Stimulated activated CD4-positive, alpha-beta T cell treated with anti-CD3 and anti-CD28 coated beads, Interleukin-15, amount 100 ng/mL, for 48 hours (primary cell): ENCODE measurements at regions not wholly inside any gene's neighbourhood (a gene's known extent, or its start where the extent isn't known, plus 50 kb on each side); places are given as distances from the start of the nearest gene placed in this dataset.

Source experiments
- DNase-seq, 2 donors: peaks; one replicate each; pipeline ENCODE4 v3.0.0-alpha.2; 2020; ENCODE audit warnings: low read depth in 2 of 2

- no peak for DNase-seq
These were observed 407.3 kb downstream of the STIM2 start for GRCh38 chr4:27267970-27268355.

GRCh38 chr4:27270435-27270834 lies 409.8 kb downstream of the STIM2 start:
- DNase-seq, result no peak

- DNase-seq, result no peak
These were observed 410.9 kb downstream of the STIM2 start for GRCh38 chr4:27271555-27271954.

DNA sequence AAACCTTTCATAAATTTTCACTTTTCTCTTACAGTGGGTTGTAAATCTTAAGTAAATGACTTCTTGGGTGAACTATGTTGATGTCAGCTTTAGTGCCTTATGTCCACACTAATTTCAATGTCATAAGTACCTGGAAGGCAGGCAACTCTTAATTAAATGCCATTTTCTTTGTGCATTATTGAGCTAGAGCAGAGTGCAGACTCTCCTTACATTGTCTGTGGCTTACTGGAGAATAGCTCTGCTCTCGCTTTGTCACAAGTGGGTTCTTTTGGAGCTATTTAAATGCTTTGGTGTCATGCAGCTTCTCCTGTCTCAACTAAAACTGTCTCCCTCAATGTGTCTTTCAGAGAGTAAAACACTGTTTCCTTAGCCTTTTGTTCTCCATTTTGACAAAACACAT lies 411.6 kb downstream of the STIM2 start:
- DNase-seq, result no peak

- DNase-seq, result no peak
These were observed 415.8 kb downstream of the STIM2 start for GRCh38 chr4:27276307-27277073.

DNA sequence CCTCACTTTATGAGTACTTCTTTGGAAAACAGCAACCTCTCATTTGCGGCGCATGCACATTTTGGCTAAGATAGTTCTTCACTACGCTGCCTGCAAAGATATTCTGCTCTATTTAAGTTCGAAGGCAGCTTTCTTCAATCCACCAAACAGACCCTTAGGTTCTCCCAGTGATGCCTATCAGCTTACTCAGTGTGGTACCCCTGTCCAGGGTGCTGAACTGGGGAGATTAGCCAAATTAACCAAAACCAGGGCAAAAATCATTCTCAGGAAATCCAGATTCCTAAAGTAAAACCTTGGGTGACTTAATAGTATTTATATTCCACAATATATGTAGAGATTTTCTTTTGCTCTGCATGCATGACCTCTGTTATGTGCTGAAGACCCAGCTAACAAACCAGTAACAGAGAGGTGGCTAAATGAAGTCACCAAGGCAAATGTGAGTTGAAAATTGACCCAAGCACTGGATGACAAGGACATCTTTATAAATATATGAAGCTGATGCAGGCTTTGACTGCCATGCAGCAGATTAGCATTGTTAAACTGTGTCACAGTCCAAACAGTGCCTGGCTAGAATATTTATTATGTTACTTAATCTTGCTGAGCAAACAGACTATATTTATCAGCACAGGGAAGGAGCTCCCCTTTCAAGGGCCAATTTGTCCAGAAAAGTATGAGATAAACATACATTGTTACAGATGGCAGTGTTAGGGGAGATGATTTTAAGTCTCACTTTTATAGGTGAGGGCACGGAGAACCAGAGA lies 418.2 kb downstream of the STIM2 start:
- DNase-seq, result no peak

DNA sequence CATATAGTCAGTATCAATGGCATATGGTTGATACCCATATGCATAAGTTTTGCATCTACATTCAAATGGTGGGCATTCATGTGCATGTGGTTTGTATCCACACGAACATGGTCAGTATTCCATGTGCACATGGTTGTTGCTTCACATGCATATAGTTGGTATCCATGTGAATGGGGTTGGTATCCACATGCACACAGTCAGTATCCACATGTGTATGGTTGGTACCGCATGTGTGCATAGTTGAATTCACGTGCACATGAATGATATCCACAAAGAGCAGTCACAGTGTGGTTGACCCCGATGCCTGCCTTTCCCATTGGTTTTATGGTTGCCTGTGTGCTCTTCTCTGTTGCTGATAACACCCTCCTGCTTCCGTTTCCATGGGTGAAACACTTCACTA lies 427.9 kb downstream of the STIM2 start:
- no peak for DNase-seq

- DNase-seq, result no peak
These were observed 429.1 kb downstream of the STIM2 start for GRCh38 chr4:27289704-27290103.

DNA sequence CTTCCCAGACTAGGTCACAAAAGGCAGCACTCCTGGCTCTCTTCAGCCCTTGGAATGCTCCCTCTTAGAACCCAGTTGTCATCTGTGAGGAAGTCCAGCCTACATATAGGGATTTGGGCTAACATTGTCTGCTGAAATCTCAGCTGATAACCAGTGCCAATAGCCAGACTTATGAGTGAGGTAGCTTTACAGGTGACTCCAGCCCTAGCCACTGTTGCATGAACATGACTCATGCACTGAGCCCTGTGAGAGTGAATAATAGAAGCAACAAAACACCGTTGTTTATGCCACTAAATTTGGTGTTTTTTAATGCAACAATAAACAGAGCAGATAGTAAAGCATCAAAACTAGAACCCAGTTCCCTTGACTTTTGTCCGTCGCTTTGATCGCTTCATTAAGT lies 433.2 kb downstream of the STIM2 start:
- no peak for DNase-seq

GRCh38 chr4:27304751-27305150 lies 444.1 kb downstream of the STIM2 start:
- DNase-seq, result no peak

- DNase-seq, result no peak
These were observed 444.6 kb downstream of the STIM2 start for GRCh38 chr4:27305246-27305645.

DNA sequence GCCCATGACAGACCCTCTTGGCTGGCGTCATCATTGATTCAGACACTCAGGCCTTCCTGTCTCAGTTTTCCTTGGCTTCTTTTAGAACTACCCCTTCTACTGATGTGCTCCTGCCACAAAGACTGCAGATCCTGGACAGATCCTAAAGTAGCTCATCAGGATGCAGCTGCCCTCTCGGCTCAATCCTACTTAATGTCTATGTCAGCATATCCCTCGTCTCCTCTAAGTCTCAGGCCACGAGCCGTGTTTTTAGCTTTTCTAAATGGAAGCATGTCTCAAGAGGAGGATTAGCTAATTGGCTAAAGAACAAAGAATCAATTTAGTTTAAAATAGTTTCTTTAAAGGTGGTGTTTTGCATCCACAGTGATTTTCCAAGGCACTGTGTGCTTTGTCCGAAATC lies 447.7 kb downstream of the STIM2 start:
- no peak for DNase-seq

DNA sequence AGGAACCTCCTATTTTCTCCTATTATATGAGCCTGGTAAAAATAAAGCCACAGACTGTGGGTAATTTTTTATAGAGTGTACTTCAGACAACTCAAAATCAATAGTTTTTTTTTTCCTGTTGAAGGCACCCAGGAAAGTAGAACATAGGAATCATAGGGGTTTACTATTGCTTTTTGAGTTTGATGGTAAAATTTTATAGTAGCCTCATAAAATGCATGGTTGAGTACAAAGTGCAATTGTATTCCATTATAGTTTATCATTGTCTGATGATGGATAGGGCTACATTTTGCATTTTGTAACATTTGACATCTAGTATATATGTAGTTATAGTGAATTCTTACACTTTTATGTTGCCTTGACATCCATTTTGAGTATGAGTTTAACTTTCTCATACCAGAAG lies 455.0 kb downstream of the STIM2 start:
- DNase-seq, result no peak

DNA sequence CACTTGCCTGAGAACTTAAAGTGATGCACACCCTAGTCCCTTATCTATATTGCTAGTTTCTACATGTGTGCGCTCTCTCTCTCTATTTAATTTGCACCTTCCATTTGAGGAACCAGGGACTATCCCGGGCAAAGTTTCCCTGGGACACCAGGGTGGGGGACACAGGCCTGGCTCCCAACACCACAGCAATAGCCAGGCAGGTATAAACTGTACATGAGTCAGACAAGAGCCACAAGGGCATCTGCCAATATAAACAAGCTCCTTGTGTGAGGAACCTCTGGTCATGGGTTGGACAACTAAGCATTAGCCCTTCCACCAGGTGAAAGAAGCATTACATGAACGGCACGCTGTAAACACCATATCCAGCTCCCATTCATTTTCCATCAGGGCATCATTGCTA lies 455.5 kb downstream of the STIM2 start:
- no peak for DNase-seq

- DNase-seq, result peak in 1 of 2 donors; percentile 0
These were observed 458.1 kb downstream of the STIM2 start for GRCh38 chr4:27318740-27319139.

DNA sequence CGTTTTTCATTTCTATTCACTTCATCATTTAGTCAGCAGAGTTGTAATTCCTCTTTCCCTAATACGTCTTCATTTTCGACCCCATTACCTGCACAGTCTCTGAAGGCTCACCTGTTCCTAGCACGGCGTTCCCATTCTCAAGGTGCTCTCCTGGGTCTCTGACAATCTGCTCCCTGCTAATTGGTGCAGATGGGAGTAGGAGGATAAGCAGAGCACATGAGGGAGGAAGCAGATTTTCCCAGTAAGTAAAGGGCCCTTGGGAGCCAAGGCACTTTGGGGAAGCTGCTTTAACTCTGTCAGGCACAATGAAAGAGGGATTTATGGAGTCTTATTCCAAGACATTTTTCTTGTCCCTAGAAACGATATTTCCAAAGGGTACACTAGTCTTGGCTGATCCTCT lies 466.4 kb downstream of the STIM2 start:
- DNase-seq, result no peak

DNA sequence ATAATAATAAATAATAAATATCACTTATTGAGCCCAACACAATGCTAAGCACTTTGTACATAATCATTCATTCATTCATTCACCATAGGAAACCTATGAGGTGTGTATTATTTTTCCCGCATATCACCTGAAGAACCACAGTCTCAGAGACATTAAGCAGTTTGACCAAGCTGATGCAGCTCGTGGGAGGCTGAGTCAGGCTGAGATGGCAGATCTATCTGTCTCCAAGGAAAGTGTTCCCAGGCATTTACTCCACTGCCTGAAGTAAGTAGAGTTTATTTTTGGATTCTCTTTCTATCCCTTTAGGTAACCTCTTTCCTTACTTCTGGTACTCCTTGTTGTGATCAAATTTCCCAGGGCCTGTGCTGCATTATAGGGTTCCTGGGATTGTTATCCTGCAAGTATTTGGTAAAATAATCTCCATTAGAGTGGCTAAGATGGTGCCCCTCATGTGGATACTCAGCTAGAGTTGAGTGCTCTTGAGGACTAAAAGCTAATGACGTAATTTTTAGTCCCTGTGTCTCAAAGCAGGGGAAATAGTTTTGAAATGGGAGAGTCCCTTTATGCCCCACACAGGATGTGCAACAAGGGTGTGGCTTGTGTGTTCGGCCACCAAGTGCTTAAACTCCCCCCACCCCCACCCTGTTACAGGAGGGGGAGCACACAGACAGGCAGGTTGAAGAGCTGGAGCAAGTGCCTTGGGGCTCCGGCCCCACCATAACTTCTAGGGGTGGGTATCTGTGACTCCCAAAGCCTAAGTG lies 467.0 kb downstream of the STIM2 start:
- DNase-seq, result no peak

DNA sequence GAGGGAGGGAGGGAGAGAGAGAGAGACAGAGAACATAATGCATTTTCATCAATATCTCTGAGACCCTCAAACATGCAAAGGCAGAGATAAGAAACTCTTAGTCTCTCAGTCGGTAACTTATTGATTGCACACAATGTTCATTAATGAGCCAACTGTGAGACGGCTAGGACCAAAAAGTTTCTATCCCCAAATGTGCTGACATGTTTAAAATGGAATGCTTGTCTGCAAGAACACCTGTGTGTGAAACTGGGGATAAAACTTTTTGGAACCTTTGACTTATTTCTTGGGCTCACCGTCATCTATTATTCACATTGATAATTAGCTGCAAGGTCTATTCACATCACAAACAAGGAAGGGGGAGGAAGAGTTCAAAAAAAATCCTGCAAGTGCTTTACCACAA lies 477.9 kb downstream of the STIM2 start:
- no peak for DNase-seq

- DNase-seq, result no peak
These were observed 482.8 kb downstream of the STIM2 start for GRCh38 chr4:27343411-27343810.

GRCh38 chr4:27350161-27350560 lies 489.5 kb downstream of the STIM2 start:
- no peak for DNase-seq

DNA sequence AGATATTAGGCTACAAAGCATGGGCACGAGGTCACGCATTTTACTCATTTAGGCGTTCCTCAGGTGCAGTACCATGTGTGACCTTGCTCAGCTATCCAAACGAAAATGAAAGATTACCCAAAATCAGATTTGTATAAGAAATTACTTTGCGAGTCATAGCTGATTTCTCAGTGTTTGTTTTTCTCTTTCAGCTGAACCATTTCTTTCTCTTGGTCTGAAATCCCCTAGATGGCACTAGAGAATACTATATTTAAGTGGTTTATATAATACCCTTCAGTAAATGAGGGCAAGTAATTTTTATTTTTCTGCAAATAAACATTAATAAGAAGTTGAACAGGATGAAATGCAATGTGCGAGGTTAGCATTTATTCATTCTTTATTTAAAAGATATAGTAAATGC lies 496.6 kb downstream of the STIM2 start:
- DNase-seq, result no peak

- DNase-seq, result no peak
These were observed 497.6 kb downstream of the STIM2 start for GRCh38 chr4:27358269-27358668.

GRCh38 chr4:27360131-27360530 lies 499.5 kb downstream of the STIM2 start:
- DNase-seq, result no peak
